WI38 (cell line): ENCODE measurements at regions not wholly inside any gene's neighbourhood (a gene's known extent, or its start where the extent isn't known, plus 50 kb on each side); places are given as distances from the start of the nearest gene placed in this dataset.

ENCODE experiments used
- H3K4me3 ChIP-seq: 2 replicates; pipeline ENCODE4 v1.5.1; 2011; ENCODE audit warnings: low read depth, mild to moderate bottlenecking, control low read depth, low read length
- CTCF ChIP-seq: IDR thresholded peaks from 2 replicates; pipeline ENCODE4 v1.5.1; 2012; ENCODE audit warnings: low read depth, mild to moderate bottlenecking, control low read depth, low read length

- H3K4me3 ChIP-seq: no peak overlapping the region
- TF ChIP-seq CTCF: no peak
Observed at GRCh38 chr14:97070259-97070658, 273.1 kb downstream of the VRK1 start.

GRCh38 chr14:97071177-97071576, 274.0 kb downstream of the VRK1 start:
- no peak overlapping the region for H3K4me3 ChIP-seq
- TF ChIP-seq CTCF: no peak

- no peak for TF ChIP-seq CTCF
- H3K4me3 ChIP-seq: no peak overlapping the region
Observed at GRCh38 chr14:97073622-97074021, 276.4 kb downstream of the VRK1 start.

GRCh38 chr14:97074456-97074855, 277.3 kb downstream of the VRK1 start:
- TF ChIP-seq CTCF: no peak
- no peak overlapping the region for H3K4me3 ChIP-seq

GRCh38 chr14:97074856-97075255, 277.7 kb downstream of the VRK1 start:
- no peak overlapping the region for H3K4me3 ChIP-seq
- no peak for TF ChIP-seq CTCF

- H3K4me3 ChIP-seq: no peak overlapping the region
- TF ChIP-seq CTCF: no peak
Observed at GRCh38 chr14:97077253-97077653, 280.1 kb downstream of the VRK1 start.

GRCh38 chr14:97077687-97078086, 280.5 kb downstream of the VRK1 start:
- TF ChIP-seq CTCF: no peak
- no peak overlapping the region for H3K4me3 ChIP-seq
